GM12875 (cell line): ENCODE measurements at regions not wholly inside any gene's neighbourhood (a gene's known extent, or its start where the extent isn't known, plus 50 kb on each side); places are given as distances from the start of the nearest gene placed in this dataset.

ENCODE experiments used
- H3K4me3 ChIP-seq: one replicate; pipeline ENCODE4 v1.5.1; 2011; ENCODE audit warnings: low read depth, low read length, control low read depth
- TF ChIP-seq, protein P1 (sequence below): IDR thresholded peaks from 2 replicates; pipeline ENCODE4 v1.5.1; 2011; ENCODE audit warnings: low read depth, mild to moderate bottlenecking, control low read depth, inconsistent platforms, low read length, moderate library complexity, borderline replicate concordance; ENCODE audit not compliant: insufficient read depth

DNA sequence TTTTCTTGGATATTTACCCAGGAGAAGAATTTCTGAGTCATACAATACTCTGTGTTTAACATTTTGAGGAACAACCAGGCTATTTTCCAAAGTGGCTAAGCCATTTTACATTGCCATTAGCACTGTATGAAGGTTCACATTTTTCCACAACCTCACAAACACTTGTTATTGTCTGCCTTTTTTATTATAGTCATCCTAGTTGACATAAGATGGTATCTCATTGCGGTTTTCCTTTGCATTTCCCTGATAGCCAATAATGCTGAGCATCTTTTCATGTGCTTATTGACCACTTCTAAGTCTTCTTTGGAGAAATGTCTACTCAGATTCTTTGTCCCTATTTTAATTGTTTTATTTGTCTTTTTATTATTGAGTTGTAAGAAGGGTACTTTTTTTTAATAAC, 107.4 kb upstream of the CES5A start:
- TF ChIP-seq, protein P1, sequence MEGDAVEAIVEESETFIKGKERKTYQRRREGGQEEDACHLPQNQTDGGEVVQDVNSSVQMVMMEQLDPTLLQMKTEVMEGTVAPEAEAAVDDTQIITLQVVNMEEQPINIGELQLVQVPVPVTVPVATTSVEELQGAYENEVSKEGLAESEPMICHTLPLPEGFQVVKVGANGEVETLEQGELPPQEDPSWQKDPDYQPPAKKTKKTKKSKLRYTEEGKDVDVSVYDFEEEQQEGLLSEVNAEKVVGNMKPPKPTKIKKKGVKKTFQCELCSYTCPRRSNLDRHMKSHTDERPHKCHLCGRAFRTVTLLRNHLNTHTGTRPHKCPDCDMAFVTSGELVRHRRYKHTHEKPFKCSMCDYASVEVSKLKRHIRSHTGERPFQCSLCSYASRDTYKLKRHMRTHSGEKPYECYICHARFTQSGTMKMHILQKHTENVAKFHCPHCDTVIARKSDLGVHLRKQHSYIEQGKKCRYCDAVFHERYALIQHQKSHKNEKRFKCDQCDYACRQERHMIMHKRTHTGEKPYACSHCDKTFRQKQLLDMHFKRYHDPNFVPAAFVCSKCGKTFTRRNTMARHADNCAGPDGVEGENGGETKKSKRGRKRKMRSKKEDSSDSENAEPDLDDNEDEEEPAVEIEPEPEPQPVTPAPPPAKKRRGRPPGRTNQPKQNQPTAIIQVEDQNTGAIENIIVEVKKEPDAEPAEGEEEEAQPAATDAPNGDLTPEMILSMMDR, result no peak
- no peak overlapping the region for H3K4me3 ChIP-seq

DNA sequence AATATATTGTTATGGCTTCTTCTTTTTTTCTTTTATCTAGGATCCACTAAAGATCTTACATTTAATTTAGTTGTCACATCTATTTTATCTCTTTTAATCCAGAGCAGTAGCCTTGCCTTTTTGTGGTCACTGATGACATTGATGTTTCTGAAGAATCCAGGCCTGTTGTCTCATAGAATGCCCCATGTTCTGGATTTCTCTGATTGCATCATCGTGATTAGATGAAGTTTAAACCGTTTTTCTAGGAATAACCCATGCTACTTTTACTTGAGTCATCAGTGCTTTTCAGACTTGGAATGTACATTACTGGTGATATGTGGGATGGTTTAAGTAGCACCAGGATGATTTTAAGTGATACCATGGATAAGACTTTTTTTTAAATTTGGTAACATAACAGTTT, 106.4 kb upstream of the CES5A start:
- H3K4me3 ChIP-seq, result no peak overlapping the region
- TF ChIP-seq, protein P1, result no peak

DNA sequence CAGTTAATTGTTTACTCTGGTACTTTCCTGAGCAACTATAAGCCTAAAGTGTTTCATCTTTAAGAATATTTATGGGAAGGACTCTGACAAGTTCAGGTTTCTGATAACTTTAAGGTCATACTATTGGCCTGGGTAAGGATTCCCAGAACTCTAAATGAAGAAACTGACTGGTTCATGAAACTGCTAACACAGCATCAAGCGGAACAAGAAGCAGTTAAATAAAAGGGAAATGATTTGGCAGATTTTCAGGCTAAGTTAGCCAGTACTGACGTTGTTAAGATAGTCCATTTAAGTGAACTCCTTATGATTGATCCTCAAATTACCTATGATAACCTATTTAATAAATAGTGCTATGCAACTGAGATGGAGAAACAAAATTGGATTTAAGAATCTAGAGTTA, 101.6 kb upstream of the CES5A start:
- TF ChIP-seq, protein P1, result no peak
- no peak overlapping the region for H3K4me3 ChIP-seq

DNA sequence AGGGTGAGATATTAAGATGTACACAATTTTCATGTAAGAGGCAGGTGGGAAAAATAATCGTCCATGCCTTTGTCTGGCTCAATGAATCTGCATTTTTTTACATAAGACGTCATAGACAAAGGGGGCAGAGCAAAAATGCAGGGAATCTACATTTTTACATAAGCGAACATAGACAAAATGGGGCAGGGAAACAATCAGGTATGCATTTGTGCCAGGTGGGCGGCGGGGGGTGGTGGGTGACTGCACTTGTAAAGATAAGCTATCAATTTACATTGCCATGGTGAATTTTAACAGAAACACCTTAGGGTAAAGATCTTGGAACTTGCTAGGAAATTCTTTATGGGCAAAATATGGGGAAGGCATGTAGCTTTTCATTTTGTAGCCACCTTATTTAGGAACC, 96.3 kb upstream of the CES5A start:
- TF ChIP-seq, protein P1, result no peak

DNA sequence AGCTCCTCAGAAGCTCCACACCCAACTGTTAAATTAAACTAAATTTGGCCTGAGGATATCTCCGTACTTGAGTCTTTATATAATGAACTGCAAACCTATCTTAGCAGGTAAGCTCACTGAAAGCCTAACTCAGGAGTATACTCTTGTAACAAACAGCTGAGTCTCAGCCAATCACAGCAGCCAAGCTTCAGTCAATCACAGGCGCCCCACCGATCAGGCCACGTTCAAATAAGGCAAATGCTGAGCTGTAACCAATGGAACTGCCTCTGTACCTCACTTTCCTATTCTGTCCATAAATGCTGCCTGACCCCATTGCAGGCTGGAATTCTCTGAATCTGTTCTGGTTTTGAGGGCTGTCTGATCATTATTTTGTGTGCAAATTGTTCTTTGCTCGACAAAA, 93.0 kb upstream of the CES5A start:
- TF ChIP-seq, protein P1, result no peak

More for the DNA sequence above, 96.3 kb upstream of the CES5A start:
- H3K4me3 ChIP-seq, result no peak overlapping the region

DNA sequence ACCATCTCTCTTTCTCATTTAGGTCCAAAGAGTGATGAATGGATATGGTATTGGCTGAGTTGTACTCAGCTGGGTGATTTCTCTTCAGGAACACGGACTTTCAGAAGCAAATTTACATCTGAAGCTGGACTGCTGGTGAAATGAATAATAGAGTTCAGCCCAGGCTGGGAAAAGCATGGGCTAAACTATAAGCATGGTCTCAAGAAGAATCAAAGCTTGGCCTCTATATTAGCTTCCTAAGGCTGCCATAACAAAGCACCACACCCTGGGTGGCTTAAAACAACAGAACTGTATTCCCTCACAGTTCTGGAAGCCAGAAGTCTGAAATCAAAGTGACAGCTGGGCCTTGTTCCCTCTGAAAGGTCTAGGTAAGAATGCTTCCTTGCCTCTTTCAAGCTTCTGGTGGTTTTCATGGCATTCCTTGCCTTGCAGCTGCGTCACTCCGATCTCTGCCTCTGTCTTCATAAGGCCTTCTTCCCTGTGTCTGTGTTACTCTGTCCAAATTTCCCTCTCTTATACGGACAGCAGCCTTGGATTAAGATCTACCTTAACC, 89.8 kb upstream of the CES5A start:
- TF ChIP-seq, protein P1, result no peak
- H3K4me3 ChIP-seq, result no peak overlapping the region

More for the DNA sequence above, 93.0 kb upstream of the CES5A start:
- no peak overlapping the region for H3K4me3 ChIP-seq

DNA sequence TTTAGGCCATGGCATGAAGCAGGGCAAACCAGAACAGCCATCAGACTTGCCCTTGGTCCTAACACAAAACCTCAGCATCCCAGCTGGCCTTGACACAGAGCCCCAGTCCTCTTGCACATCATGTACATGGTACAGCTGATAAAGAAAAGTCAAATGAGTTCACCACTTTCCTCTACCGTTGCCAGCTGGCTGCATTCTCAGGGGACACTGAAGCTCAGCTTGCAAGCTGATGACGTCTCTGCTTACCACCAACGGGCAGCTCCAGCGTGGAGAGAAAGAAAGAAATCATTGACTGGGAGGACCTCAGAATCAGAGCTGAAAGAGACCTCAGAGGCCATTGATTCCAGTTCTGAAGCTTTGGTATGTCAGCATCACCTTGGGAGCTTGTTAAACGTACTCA, 80.7 kb upstream of the CES5A start:
- TF ChIP-seq, protein P1, result no peak
- no peak overlapping the region for H3K4me3 ChIP-seq
